DND-41 (cell line): ENCODE measurements at regions not wholly inside any gene's neighbourhood (a gene's known extent, or its start where the extent isn't known, plus 50 kb on each side); places are given as distances from the start of the nearest gene placed in this dataset.

ENCODE experiments used
- CTCF ChIP-seq: IDR thresholded peaks from 2 replicates; pipeline ENCODE4 v1.5.1; 2012; ENCODE audit warnings: borderline replicate concordance, low read length, moderate library complexity, mild to moderate bottlenecking; ENCODE audit not compliant: poor library complexity, severe bottlenecking; ENCODE audit errors: extremely low read depth
- EZH2 ChIP-seq: IDR thresholded peaks from 3 replicates; pipeline ENCODE4 v1.6.1; 2012; ENCODE audit warnings: borderline replicate concordance, low read depth, mild to moderate bottlenecking, moderate library complexity, low read length, inconsistent platforms; ENCODE audit not compliant: severe bottlenecking

DNA sequence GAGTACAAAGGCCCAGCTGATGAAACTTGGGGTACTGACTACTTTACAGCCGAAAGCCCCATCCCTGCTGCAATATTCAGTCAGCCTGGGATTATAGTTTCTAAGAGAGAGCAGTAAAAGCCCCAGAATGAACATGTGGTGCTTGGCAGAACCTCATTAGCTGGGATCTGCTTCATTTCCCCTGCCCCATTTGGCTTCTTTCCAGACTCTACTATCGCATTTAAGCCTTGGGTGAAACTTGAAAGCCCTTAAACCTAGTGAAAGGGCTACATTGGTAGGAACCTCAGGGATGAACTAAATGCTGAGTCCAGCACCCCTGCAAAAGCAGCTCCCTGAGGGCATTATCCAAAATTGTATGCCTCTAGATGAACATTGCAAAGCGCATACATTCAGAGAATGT is 631.1 kb downstream of the ACTL7B start:
- TF ChIP-seq CTCF, result no peak
- TF ChIP-seq EZH2, result no peak
